ENCODE measurements at regions not wholly inside any gene's neighbourhood (a gene's known extent, or its start where the extent isn't known, plus 50 kb on each side); places are given as distances from the start of the nearest gene placed in this dataset.
"Not testable (repeated sequence)": the region's sequence is repeated elsewhere in the genome, so short reads cannot be mapped to it uniquely, and the experiment has no call there.

DNA sequence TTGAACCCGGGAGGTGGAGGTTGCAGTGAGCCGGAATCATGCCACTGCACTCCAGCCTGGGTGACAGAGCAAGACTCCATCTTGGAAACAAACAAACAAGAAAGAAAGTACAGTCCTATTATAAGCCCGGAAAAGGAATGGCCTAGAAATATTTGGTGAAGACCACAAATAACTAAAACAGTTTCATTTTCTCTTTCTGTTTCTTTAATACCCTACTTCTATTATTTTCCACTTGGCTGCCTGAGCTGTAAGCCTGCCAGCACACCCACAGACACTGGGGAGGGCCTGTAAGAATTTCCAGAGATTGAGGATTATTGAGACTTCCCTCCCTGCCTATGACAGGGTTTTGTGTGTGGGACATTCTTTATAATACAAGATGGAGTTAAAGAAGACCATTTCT, 188.0 kb upstream of the DCC start (continued):
- TF ChIP-seq, protein P1, sequence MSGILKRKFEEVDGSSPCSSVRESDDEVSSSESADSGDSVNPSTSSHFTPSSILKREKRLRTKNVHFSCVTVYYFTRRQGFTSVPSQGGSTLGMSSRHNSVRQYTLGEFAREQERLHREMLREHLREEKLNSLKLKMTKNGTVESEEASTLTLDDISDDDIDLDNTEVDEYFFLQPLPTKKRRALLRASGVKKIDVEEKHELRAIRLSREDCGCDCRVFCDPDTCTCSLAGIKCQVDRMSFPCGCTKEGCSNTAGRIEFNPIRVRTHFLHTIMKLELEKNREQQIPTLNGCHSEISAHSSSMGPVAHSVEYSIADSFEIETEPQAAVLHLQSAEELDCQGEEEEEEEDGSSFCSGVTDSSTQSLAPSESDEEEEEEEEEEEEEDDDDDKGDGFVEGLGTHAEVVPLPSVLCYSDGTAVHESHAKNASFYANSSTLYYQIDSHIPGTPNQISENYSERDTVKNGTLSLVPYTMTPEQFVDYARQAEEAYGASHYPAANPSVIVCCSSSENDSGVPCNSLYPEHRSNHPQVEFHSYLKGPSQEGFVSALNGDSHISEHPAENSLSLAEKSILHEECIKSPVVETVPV (CRISPR knock-in tag; IDR thresholded peaks at IDR 0.05): no peak
- TF ChIP-seq ZNF70 (CRISPR knock-in tag; IDR thresholded peaks at IDR 0.05): no peak

DNA sequence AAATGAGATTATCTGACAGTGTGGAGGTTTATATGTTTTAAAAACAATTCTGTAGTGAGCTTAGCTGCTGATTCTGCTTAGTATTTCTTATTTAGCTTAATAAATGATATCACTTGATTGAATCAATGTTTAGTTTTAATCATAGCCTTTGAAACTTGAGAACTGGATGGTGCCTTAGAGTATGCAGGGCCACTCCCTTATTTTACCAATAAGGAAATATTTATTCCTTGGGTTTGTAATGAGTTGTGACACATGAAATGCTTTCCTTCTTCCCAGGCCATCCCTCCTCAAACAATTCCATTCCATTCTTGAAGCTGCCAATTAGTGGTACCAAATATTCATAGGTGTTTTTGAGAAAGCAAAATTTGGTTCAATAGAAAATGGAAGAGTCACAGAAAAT, 183.8 kb upstream of the DCC start:
- no peak for ATAC-seq
- TF ChIP-seq TCF4 (CRISPR knock-in tag; IDR thresholded peaks at IDR 0.05; ENCODE audit: borderline replicate concordance) (no peak), ISL1 (CRISPR knock-in tag; IDR thresholded peaks at IDR 0.05) (no peak), CSDC2 (CRISPR knock-in tag; IDR thresholded peaks at IDR 0.05) (no peak), TOX (CRISPR knock-in tag; IDR thresholded peaks at IDR 0.05; ENCODE audit: borderline replicate concordance) (no peak), ESRRG (CRISPR knock-in tag; IDR thresholded peaks at IDR 0.05) (no peak)

DNA sequence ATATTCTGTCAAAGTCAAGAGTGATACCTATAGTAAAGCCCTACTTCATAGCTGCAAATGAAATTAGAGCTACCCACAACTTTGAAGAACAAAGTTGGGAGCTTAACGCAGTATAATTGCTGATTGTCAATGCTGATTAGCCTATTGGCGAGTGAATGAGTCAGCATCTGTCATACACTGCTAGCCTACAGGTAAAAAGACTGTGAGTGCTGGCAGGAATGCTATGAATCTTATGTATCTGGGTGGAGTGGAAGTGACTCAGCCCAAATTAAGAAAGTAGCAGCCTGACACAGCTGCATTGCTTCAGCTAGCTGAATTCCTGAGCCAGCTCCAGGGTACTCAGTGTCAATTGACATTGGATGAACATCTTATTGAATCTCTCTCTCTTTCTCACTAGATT, 179.4 kb upstream of the DCC start:
- TF ChIP-seq ISL1 (CRISPR knock-in tag; IDR thresholded peaks at IDR 0.05) (peak; percentile 67), OSR1 (CRISPR knock-in tag; IDR thresholded peaks at IDR 0.05) (no peak)
- ATAC-seq: no peak

DNA sequence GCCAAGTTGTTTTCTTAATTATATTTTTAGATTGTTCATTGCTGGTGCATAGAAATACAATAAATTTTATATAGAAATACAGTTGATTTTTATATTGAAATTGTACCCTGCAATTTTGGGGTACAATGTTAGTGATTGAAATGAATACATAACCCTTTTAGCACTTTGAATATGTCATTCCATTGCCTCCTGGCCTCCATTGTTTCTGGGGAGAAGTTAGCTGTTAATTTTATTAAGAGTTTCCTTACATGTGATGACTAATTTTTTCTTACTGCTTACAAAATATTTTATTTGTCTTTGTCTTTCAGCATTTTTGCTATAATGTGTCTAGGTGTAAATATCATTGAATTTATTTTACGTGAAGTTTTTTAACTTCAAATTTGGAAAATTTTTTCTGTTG, 176.5 kb upstream of the DCC start:
- TF ChIP-seq ZFP30 (CRISPR knock-in tag; IDR thresholded peaks at IDR 0.05): no peak
- no peak for TF ChIP-seq SNAI2 (CRISPR knock-in tag; IDR thresholded peaks at IDR 0.05)
- no peak for TF ChIP-seq TCF4 (CRISPR knock-in tag; IDR thresholded peaks at IDR 0.05; ENCODE audit: borderline replicate concordance)
- no peak for TF ChIP-seq RARB (CRISPR knock-in tag; IDR thresholded peaks at IDR 0.05)
- TF ChIP-seq ISL1 (CRISPR knock-in tag; IDR thresholded peaks at IDR 0.05): no peak
- TF ChIP-seq ZC3H10 (CRISPR knock-in tag; IDR thresholded peaks at IDR 0.05): no peak
- ATAC-seq: no peak

DNA sequence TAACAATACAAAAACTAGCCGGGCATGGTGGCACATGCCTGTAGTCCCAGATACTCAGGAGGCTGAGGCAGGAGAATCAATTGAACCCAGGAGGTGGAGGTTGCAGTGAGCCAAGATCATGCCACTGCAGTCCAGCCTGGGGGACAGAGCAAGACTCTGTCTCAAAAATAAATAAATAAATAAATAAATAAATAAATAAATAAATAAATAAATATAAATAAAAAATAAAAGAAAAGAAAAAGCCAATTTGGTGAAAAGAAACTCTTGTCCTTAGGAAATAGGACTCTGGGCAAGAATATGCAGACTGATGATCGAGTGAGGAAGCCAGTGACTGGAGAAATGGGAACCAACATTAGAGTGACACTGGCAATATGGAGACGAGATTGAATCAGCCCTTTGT, 171.9 kb upstream of the DCC start:
- not testable (repeated sequence) for ATAC-seq

DNA sequence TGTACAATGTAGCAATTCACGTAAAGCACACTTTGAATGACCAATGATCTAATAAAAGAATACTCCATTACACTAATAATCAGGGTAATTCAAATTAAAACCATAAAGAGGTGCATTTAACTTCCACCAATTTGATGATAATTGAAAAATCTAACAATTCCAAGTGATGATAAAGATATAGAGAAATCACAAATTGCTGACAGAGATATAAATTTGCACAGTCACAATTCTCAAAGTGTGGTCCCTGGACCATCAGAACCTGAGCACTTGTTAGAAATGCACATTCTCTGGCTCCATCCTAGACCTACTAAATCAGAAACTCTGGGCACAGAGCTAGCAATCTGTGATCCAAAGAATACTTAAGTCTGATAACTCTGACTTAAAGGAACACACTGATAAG, 165.8 kb upstream of the DCC start:
- TF ChIP-seq ESRRG (CRISPR knock-in tag; IDR thresholded peaks at IDR 0.05) (no peak), PPARA (CRISPR knock-in tag; IDR thresholded peaks at IDR 0.05; ENCODE audit: borderline replicate concordance) (no peak), ISL1 (CRISPR knock-in tag; IDR thresholded peaks at IDR 0.05) (no peak), ARNTL (CRISPR knock-in tag; IDR thresholded peaks at IDR 0.05; ENCODE audit: borderline replicate concordance, low read depth) (no peak), BACH2 (CRISPR knock-in tag; IDR thresholded peaks at IDR 0.05; ENCODE audit: borderline replicate concordance) (no peak), ZFP30 (CRISPR knock-in tag; IDR thresholded peaks at IDR 0.05) (no peak), TCF4 (CRISPR knock-in tag; IDR thresholded peaks at IDR 0.05; ENCODE audit: borderline replicate concordance) (no peak), RARB (CRISPR knock-in tag; IDR thresholded peaks at IDR 0.05) (no peak), TOX (CRISPR knock-in tag; IDR thresholded peaks at IDR 0.05; ENCODE audit: borderline replicate concordance) (no peak), ZFP3 (CRISPR knock-in tag; IDR thresholded peaks at IDR 0.05) (no peak)
- TF ChIP-seq, protein P1 (CRISPR knock-in tag; IDR thresholded peaks at IDR 0.05): no peak
- TF ChIP-seq, protein P2, sequence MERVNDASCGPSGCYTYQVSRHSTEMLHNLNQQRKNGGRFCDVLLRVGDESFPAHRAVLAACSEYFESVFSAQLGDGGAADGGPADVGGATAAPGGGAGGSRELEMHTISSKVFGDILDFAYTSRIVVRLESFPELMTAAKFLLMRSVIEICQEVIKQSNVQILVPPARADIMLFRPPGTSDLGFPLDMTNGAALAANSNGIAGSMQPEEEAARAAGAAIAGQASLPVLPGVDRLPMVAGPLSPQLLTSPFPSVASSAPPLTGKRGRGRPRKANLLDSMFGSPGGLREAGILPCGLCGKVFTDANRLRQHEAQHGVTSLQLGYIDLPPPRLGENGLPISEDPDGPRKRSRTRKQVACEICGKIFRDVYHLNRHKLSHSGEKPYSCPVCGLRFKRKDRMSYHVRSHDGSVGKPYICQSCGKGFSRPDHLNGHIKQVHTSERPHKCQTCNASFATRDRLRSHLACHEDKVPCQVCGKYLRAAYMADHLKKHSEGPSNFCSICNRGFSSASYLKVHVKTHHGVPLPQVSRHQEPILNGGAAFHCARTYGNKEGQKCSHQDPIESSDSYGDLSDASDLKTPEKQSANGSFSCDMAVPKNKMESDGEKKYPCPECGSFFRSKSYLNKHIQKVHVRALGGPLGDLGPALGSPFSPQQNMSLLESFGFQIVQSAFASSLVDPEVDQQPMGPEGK (CRISPR knock-in tag; IDR thresholded peaks at IDR 0.05; ENCODE audit: borderline replicate concordance): no peak
- ATAC-seq: no peak

DNA sequence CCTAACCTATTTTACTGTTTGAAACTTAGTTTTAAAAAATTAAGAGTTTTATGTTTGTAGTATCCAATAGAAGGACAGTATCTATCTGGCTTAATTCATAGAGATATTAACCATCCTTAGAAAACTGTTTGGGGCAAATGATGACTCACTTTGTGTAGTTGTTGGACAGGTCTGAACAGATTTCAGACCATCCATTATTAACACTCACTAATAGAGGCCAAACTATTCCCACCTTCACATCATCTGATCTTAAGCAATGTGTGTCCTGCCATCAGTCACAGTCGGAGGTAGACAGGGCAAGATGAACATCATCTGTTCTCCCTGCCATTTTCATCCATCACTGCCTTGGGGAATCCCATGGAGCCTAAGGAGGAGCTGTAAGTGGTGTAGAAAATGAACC, 164.6 kb upstream of the DCC start:
- TF ChIP-seq OSR1 (CRISPR knock-in tag; IDR thresholded peaks at IDR 0.05) (no peak), PPARA (CRISPR knock-in tag; IDR thresholded peaks at IDR 0.05; ENCODE audit: borderline replicate concordance) (no peak), ZFP30 (CRISPR knock-in tag; IDR thresholded peaks at IDR 0.05) (no peak), ZNF70 (CRISPR knock-in tag; IDR thresholded peaks at IDR 0.05) (no peak), ISL1 (CRISPR knock-in tag; IDR thresholded peaks at IDR 0.05) (no peak)
- no peak for ATAC-seq

DNA sequence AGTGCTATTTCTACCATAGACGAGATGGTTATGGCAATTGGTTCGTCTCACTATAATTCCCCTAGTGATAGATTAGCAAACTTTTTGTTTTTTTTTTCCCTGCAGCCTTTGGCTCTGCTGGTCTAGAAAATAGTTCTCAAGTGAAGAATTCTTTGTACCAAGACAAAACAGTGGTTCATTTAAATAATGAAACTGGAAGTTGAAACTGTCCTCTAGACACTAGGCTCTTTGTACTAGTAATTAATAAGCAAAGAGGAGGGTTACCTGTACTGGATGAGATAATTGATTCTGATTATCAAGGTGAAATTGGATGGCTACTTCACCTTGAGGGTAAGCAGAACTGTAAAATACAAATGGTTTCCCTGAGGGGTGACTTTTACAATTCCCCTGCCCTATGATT, 156.9 kb upstream of the DCC start:
- TF ChIP-seq ZFP3 (CRISPR knock-in tag; IDR thresholded peaks at IDR 0.05) (no peak), ZC3H10 (CRISPR knock-in tag; IDR thresholded peaks at IDR 0.05) (no peak), ARNTL (CRISPR knock-in tag; IDR thresholded peaks at IDR 0.05; ENCODE audit: borderline replicate concordance, low read depth) (no peak), CSDC2 (CRISPR knock-in tag; IDR thresholded peaks at IDR 0.05) (no peak), BACH2 (CRISPR knock-in tag; IDR thresholded peaks at IDR 0.05; ENCODE audit: borderline replicate concordance) (no peak), TOX (CRISPR knock-in tag; IDR thresholded peaks at IDR 0.05; ENCODE audit: borderline replicate concordance) (no peak), SNAI2 (CRISPR knock-in tag; IDR thresholded peaks at IDR 0.05) (no peak), PPARA (CRISPR knock-in tag; IDR thresholded peaks at IDR 0.05; ENCODE audit: borderline replicate concordance) (no peak), ISL1 (CRISPR knock-in tag; IDR thresholded peaks at IDR 0.05) (no peak), ZNF70 (CRISPR knock-in tag; IDR thresholded peaks at IDR 0.05) (no peak), OSR1 (CRISPR knock-in tag; IDR thresholded peaks at IDR 0.05) (no peak)
- TF ChIP-seq, protein P1 (CRISPR knock-in tag; IDR thresholded peaks at IDR 0.05): no peak
- TF ChIP-seq, protein P2 (CRISPR knock-in tag; IDR thresholded peaks at IDR 0.05; ENCODE audit: borderline replicate concordance): no peak
- ATAC-seq: no peak

Measured in SK-N-SH treated with all-trans-retinoic acid at 6 μM for 48 hours (cell line).